GM20000 (cell line): ENCODE measurements at regions not wholly inside any gene's neighbourhood (a gene's known extent, or its start where the extent isn't known, plus 50 kb on each side); places are given as distances from the start of the nearest gene placed in this dataset.

Experiments
- DNase-seq: peaks from one replicate; pipeline ENCODE4 v3.0.0; 2012; ENCODE audit warnings: low spot score
- CTCF ChIP-seq: IDR thresholded peaks from 2 replicates; pipeline ENCODE4 v1.5.1; 2012; ENCODE audit warnings: mild to moderate bottlenecking, control low read depth; ENCODE audit errors: extremely low read depth, missing control alignments

GRCh38 chr2:150230004-150230403 lies 257.5 kb downstream of the RND3 start:
- TF ChIP-seq CTCF = no peak
- no peak for DNase-seq

- DNase-seq = no peak
- no peak for TF ChIP-seq CTCF
Observed at GRCh38 chr2:150228936-150229335, 258.5 kb downstream of the RND3 start.

GRCh38 chr2:150225030-150225429 lies 262.4 kb downstream of the RND3 start:
- TF ChIP-seq CTCF = no peak

GRCh38 chr2:150224321-150224720 lies 263.1 kb downstream of the RND3 start:
- no peak for DNase-seq
- no peak for TF ChIP-seq CTCF

More at GRCh38 chr2:150225030-150225429, 262.4 kb downstream of the RND3 start:
- no peak for DNase-seq

GRCh38 chr2:150222942-150223341 lies 264.5 kb downstream of the RND3 start:
- no peak for TF ChIP-seq CTCF
- DNase-seq = no peak

- DNase-seq = no peak
- no peak for TF ChIP-seq CTCF
Observed at GRCh38 chr2:150222379-150222778, 265.1 kb downstream of the RND3 start.

- DNase-seq = no peak
- no peak for TF ChIP-seq CTCF
Observed at GRCh38 chr2:150219861-150220260, 267.6 kb downstream of the RND3 start.

GRCh38 chr2:150215041-150215440 lies 272.4 kb downstream of the RND3 start:
- no peak for TF ChIP-seq CTCF
- DNase-seq = no peak
